GM18520 (cell line): ENCODE measurements at regions not wholly inside any gene's neighbourhood (a gene's known extent, or its start where the extent isn't known, plus 50 kb on each side); places are given as distances from the start of the nearest gene placed in this dataset.
"Not testable (repeated sequence)": the region's sequence is repeated elsewhere in the genome, so short reads cannot be mapped to it uniquely, and the experiment has no call there.

ENCODE experiments used
- ATAC-seq: cut with Tn5 transposase; IDR thresholded peaks from one replicate; pipeline ENCODE4 v1.9.1; 2021; ENCODE audit not compliant: unreplicated experiment

DNA sequence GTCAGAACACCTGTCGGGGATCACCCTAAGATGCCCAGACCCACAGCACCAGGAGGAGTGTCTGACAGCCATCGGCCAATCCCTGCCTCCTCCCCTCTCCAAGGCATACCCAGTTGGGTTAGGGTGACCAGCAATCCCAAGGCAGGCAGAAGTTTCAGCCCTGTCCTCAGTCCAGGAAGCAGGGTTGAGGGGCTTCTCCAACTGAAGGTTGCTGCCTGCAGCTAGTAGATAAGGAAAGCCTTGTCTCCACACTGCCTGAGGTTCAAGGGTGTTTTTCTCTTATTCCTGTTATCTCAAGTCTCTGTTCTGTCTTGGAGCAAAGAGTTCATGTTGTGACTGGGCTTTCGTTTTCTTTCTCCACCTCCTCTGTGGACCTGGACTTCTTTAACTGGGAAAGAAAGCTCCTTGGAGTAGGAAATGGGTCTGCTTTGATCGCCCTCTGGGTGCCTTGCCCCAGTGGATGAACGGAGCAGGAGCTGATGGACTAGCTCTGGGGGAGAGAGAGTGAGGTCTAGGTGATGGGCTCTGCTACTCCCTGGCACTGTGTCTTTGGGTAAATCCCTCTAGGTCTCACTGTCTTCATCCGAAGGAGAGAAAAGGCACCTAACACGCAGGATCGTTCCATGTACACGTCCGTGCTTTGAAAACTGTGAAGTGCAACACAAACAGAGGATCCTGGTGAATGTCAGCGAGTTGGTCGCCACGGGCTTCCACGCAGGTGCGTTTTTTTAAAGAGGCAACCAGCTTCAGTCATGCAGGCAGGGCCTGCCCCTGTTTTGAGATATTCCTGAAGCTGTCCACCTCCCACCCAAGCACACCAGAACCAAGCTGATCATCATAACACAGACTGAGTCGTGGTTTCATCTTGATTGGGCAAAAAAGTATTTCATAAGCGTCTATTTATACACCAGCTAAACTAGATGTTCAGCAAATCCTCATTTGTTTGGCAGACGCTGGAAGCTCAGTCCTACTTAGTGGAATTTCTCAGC lies 52.5 kb upstream of the FOXN3 start:
- no peak for ATAC-seq

GRCh38 chr14:89468566-89468965 lies 51.5 kb upstream of the FOXN3 start:
- no peak for ATAC-seq

GRCh38 chr14:89468030-89468429 lies 51.0 kb upstream of the FOXN3 start:
- not testable (repeated sequence) for ATAC-seq

DNA sequence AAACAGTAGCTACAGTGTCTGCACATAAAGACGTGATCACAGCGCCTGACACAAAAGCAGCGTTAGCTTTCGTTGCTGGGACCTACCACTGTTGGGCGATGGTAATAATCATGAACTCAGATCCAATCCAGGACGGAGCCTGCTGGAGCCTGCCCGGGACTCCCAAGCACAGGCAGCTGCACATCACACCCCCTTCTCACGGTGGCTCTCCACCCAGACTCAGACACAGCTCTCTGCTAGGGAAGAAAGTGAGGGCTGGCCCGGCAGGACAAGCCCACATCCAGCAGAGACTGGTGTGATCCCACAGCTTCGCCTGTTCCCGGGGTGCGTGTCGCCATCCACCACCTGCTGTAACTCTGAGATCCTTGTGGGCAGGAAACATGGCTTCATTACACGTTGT lies 49.9 kb upstream of the FOXN3 start:
- ATAC-seq: no peak
